Keratinocyte (primary cell): ENCODE measurements at regions not wholly inside any gene's neighbourhood (a gene's known extent, or its start where the extent isn't known, plus 50 kb on each side); places are given as distances from the start of the nearest gene placed in this dataset.

Experiments
- EZH2 ChIP-seq: IDR thresholded peaks from one replicate; pipeline ENCODE4 v1.6.1; 2012; ENCODE audit warnings: inconsistent platforms, mild to moderate bottlenecking, low read length, moderate library complexity
- TF ChIP-seq, protein P1 (sequence below), 3 experiments: IDR thresholded peaks in 1 of 3; conservative IDR thresholded peaks in 1 of 3; optimal IDR thresholded peaks in 1 of 3; 2 replicates in 2 of 3; 3 replicates in 1 of 3; pipeline versions ENCODE3 to v1.5.1; 2011; ENCODE audit warnings: low read length in 3 of 3, mild to moderate bottlenecking in 3 of 3, moderate library complexity in 2 of 3, control low read depth in 1 of 3, inconsistent platforms in 1 of 3; ENCODE audit not compliant: insufficient read depth in 2 of 3; ENCODE audit errors: extremely low read depth in 1 of 3

DNA sequence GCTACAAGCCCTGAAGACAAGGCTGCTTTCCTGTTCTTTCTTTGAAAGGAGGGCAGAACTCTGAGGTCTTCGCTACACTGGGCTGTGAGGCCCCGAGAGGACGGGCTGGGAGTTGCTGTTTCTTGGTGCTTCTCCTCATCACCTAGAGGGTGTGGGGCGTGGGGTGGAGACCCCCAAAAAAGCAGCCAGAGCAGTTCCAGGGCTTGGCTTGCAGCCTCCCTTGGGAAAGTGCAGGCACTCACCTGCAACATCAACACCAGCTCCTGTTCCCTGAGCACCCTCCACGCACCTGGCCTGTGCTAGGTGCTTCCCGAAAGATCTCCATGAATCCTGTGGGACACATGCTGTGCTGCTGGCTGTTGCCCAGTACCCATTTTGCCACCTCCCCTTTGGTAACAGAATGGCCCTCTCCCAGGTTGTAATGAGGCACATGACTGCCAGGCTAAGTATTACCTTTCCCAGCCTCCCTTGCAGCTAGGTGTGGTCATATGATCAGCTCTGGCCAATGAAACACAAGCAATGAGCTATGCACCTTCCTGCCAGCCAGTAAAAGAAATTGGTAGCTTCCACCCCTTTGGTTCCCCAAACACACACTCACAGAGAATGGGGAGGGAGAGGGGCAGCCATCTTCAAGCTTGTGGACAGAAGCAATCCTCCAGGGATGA lies 146.0 kb downstream of the C9orf50 start:
- TF ChIP-seq, protein P1, sequence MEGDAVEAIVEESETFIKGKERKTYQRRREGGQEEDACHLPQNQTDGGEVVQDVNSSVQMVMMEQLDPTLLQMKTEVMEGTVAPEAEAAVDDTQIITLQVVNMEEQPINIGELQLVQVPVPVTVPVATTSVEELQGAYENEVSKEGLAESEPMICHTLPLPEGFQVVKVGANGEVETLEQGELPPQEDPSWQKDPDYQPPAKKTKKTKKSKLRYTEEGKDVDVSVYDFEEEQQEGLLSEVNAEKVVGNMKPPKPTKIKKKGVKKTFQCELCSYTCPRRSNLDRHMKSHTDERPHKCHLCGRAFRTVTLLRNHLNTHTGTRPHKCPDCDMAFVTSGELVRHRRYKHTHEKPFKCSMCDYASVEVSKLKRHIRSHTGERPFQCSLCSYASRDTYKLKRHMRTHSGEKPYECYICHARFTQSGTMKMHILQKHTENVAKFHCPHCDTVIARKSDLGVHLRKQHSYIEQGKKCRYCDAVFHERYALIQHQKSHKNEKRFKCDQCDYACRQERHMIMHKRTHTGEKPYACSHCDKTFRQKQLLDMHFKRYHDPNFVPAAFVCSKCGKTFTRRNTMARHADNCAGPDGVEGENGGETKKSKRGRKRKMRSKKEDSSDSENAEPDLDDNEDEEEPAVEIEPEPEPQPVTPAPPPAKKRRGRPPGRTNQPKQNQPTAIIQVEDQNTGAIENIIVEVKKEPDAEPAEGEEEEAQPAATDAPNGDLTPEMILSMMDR (optimal IDR thresholded peaks at IDR 0.05 in 1 of 3, IDR thresholded peaks at IDR 0.05 in 1 of 3, conservative IDR thresholded peaks at IDR 0.05 in 1 of 3; ENCODE audit: extremely low read depth in 1 of 3, insufficient read depth in 2 of 3, low read length in 3 of 3): no peak
- TF ChIP-seq EZH2: no peak
